HG02763 (cell line): ENCODE measurements at regions not wholly inside any gene's neighbourhood (a gene's known extent, or its start where the extent isn't known, plus 50 kb on each side); places are given as distances from the start of the nearest gene placed in this dataset.
A peak's percentile ranks its signal among the peaks of the same experiment; 100 is the strongest.
"Not testable (repeated sequence)": the region's sequence is repeated elsewhere in the genome, so short reads cannot be mapped to it uniquely, and the experiment has no call there.

Experiments used
- ATAC-seq: cut with Tn5 transposase; IDR thresholded peaks from one replicate; pipeline ENCODE4 v1.9.1; 2021; ENCODE audit warnings: mild to moderate bottlenecking, moderate library complexity; ENCODE audit not compliant: unreplicated experiment

- no peak for ATAC-seq
Measured at GRCh38 chr5:53265043-53265442, 155.5 kb upstream of the MOCS2 start.

GRCh38 chr5:53268241-53268640 is 158.7 kb upstream of the MOCS2 start:
- not testable (repeated sequence) for ATAC-seq

- no peak for ATAC-seq
Measured at GRCh38 chr5:53275666-53276065, 166.1 kb upstream of the MOCS2 start.

GRCh38 chr5:53276825-53277224 is 167.3 kb upstream of the MOCS2 start:
- ATAC-seq, result no peak

- ATAC-seq, result no peak
Measured at GRCh38 chr5:53277491-53277890, 167.9 kb upstream of the MOCS2 start.

GRCh38 chr5:53287573-53287972 is 178.0 kb upstream of the MOCS2 start:
- ATAC-seq, result no peak

GRCh38 chr5:53288511-53288910 is 179.0 kb upstream of the MOCS2 start:
- no peak for ATAC-seq

GRCh38 chr5:53291047-53291446 is 181.5 kb upstream of the MOCS2 start:
- no peak for ATAC-seq

GRCh38 chr5:53291528-53291927 is 182.0 kb upstream of the MOCS2 start:
- ATAC-seq, result no peak

- no peak for ATAC-seq
Measured at GRCh38 chr5:53298841-53299240, 181.6 kb upstream of the FST start.

- ATAC-seq, result no peak
Measured at GRCh38 chr5:53302529-53302928, 177.9 kb upstream of the FST start.

GRCh38 chr5:53303105-53303504 is 177.3 kb upstream of the FST start:
- no peak for ATAC-seq

GRCh38 chr5:53305316-53305715 is 175.1 kb upstream of the FST start:
- ATAC-seq, result not testable (repeated sequence)

GRCh38 chr5:53309653-53310052 is 170.8 kb upstream of the FST start:
- no peak for ATAC-seq

GRCh38 chr5:53311681-53312080 is 168.7 kb upstream of the FST start:
- ATAC-seq, result no peak

GRCh38 chr5:53313145-53313544 is 167.3 kb upstream of the FST start:
- ATAC-seq, result no peak

- no peak for ATAC-seq
Measured at GRCh38 chr5:53318303-53318702, 162.1 kb upstream of the FST start.

- ATAC-seq, result no peak
Measured at GRCh38 chr5:53319315-53319714, 161.1 kb upstream of the FST start.

GRCh38 chr5:53321073-53321472 is 159.4 kb upstream of the FST start:
- ATAC-seq, result no peak

GRCh38 chr5:53321721-53322120 is 158.7 kb upstream of the FST start:
- ATAC-seq, result no peak

GRCh38 chr5:53322257-53322656 is 158.2 kb upstream of the FST start:
- no peak for ATAC-seq

GRCh38 chr5:53323511-53323910 is 156.9 kb upstream of the FST start:
- peak; percentile 7 for ATAC-seq

GRCh38 chr5:53323943-53324642 is 156.3 kb upstream of the FST start:
- ATAC-seq, result peak; percentile 89
